Gastrocnemius medialis (tissue), 4 donors: ENCODE measurements at regions not wholly inside any gene's neighbourhood (a gene's known extent, or its start where the extent isn't known, plus 50 kb on each side); places are given as distances from the start of the nearest gene placed in this dataset.

Source experiments
- ATAC-seq, 2 donors: fragments of 150-250 bp; one replicate each; pipeline ENCODE4 v1.9.1; 2016
- DNase-seq, 2 donors: peaks; one replicate each; pipeline ENCODE4 v3.0.0-alpha.2; 2019
- H3K27ac ChIP-seq, 4 donors: fragments of 200-600 bp; sonication (generic); 1 replicate in 1 of 4; 2 replicates in 3 of 4; pipeline ENCODE4 v1.5.1; 2016 to 2018; ENCODE audit warnings: mild to moderate bottlenecking in 2 of 4, moderate library complexity in 1 of 4
- H3K27me3 ChIP-seq, 3 donors: fragments of 200-600 bp; sonication (generic) in 2 of 3; 1 replicate in 1 of 3; 2 replicates in 2 of 3; pipeline versions ENCODE4 v1.5.1 to v1.6.0; 2016 to 2019; ENCODE audit warnings: mild to moderate bottlenecking in 1 of 3, moderate library complexity in 1 of 3
- H3K36me3 ChIP-seq, 2 donors: fragments of 200-600 bp; sonication (generic) in 1 of 2; one replicate each; pipeline ENCODE4 v1.5.1; 2017 to 2018
- H3K4me1 ChIP-seq, 2 donors: fragments of 200-600 bp; sonication (generic) in 1 of 2; one replicate each; pipeline ENCODE4 v1.5.1; 2016 to 2017; ENCODE audit warnings: mild to moderate bottlenecking in 2 of 2
- H3K4me3 ChIP-seq, 4 donors: fragments of 200-600 bp; sonication (generic) in 3 of 4; 1 replicate in 1 of 4; 2 replicates in 3 of 4; pipeline ENCODE4 v1.5.1; 2016 to 2019; ENCODE audit warnings: mild to moderate bottlenecking in 2 of 4
- H3K9me3 ChIP-seq, 3 donors: fragments of 200-600 bp; sonication (generic) in 2 of 3; 1 replicate in 1 of 3; 2 replicates in 2 of 3; pipeline ENCODE4 v1.5.1; 2016 to 2019
- CTCF ChIP-seq, 5 experiments: fragments of 450-650 bp in 3 of 5; fragments of 200-600 bp in 2 of 5; sonication (generic) in 2 of 5; IDR thresholded peaks in 4 of 5; conservative IDR thresholded peaks in 1 of 5; 1 replicate in 4 of 5; 2 replicates in 1 of 5; pipeline ENCODE4 v1.5.1; 2016 to 2019; ENCODE audit warnings: antibody characterized with exemption in 5 of 5, mild to moderate bottlenecking in 3 of 5, moderate library complexity in 3 of 5
- POLR2A ChIP-seq, 2 donors: fragments of 450-650 bp; IDR thresholded peaks; one replicate each; pipeline ENCODE4 v1.6.1; 2017; ENCODE audit warnings: antibody characterized with exemption in 2 of 2, mild to moderate bottlenecking in 2 of 2, moderate library complexity in 2 of 2
- in situ Hi-C, 4 donors: fragments of 200-750 bp; cut with MboI; loops; one replicate each; pipeline versions ENCODE4 v1.15.0 to v1.8.0; 2017; ENCODE audit warnings: low sequenced_read_pairs in 4 of 4
- intact Hi-C: fragments of 100-400 bp; cut with DNase I; formaldehyde crosslinking; loops from one replicate; pipeline ENCODE4 v1.15.1; 2023; ENCODE audit warnings: low total_unique reads

DNA sequence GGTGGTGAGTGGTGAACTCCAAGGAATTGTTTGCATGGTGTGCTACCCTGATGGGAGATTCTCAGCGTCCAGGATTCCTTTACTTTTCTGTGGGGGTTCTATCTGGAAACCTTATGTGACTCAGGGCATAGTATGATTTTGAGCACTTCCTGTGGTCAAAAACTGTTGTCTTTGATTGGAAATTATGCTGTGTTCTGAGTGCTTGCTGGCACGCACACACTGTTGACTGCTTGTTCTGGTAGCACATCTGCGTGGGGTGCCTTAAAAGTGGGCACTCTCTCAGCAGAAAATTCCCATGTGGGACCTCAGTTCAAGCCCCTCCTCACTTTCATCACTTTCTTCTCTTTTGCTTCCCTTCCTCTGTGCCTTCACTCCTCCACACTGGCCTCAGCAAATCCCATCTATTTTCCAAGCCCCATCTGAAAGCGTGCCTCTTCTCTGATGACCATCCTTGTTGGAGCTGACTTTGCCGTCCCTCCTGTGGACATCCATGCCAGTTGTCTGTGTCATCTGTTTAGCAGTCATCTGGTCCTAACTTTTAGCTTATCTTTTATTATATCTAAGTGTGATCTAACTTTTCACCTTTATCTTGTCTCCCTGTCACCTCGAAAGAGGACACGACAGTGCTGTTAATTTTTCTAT, 56.4 kb upstream of the NPAS1 start:
- H3K36me3 ChIP-seq = no peaks in the 10 kb centered on the region
- TF ChIP-seq POLR2A (IDR thresholded peaks at IDR 0.05) (no peak), CTCF (IDR thresholded peaks at IDR 0.05 in 4 of 5, conservative IDR thresholded peaks at IDR 0.05 in 1 of 5) (no peak)
- no peak overlapping the region for H3K4me3 ChIP-seq
- no peak overlapping the region for H3K27ac ChIP-seq
- ATAC-seq (no peak), DNase-seq (no peak)
- H3K9me3 ChIP-seq = no peaks in the 10 kb centered on the region
- in situ Hi-C loops (no loop called here), intact Hi-C loops (no loop called here)
- H3K27me3 ChIP-seq = no peaks in the 10 kb centered on the region
- H3K4me1 ChIP-seq = peaks cover 21 to 38% of the 10 kb centered on the region in 2 donors

DNA sequence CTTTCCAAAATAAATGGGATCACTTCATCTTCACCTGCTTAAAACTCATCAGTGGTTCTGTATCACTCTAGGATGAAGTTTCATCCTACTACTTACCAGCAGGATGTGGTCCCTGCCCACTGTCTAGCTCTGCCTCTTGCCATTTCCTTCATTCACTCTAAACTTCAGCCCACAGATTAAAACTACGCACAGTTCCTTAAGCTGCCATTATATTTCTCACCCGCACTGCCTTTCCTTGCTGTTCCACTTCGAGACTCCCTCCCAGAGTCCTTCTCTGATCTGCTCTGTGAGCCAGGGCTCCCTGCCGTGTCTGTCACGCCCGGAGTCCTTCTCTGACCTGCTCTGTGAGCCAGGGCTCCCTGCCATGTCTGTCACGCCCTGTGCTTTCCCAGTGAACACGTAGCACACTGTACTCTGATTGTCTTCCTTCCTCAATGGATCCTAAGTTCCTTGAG, 52.0 kb upstream of the NPAS1 start:
- H3K4me1 ChIP-seq = peaks cover 43 to 55% of the 10 kb centered on the region in 2 donors
- in situ Hi-C loops = no loop called here
- no peaks in the 10 kb centered on the region for H3K27me3 ChIP-seq
- H3K36me3 ChIP-seq = no peaks in the 10 kb centered on the region
- DNase-seq (peak; percentile 83 to 90), ATAC-seq (peak; percentile 79 to 81)
- no peaks in the 10 kb centered on the region for H3K9me3 ChIP-seq
- TF ChIP-seq POLR2A (IDR thresholded peaks at IDR 0.05) (no peak), CTCF (IDR thresholded peaks at IDR 0.05 in 4 of 5, conservative IDR thresholded peaks at IDR 0.05 in 1 of 5) (no peak)
- peak overlapping the region; percentile 78 to 89 (median 84) for H3K27ac ChIP-seq
- no peak overlapping the region for H3K4me3 ChIP-seq
- intact Hi-C loops = no loop called here
